ENCODE measurements at regions not wholly inside any gene's neighbourhood (a gene's known extent, or its start where the extent isn't known, plus 50 kb on each side); places are given as distances from the start of the nearest gene placed in this dataset.

DNA sequence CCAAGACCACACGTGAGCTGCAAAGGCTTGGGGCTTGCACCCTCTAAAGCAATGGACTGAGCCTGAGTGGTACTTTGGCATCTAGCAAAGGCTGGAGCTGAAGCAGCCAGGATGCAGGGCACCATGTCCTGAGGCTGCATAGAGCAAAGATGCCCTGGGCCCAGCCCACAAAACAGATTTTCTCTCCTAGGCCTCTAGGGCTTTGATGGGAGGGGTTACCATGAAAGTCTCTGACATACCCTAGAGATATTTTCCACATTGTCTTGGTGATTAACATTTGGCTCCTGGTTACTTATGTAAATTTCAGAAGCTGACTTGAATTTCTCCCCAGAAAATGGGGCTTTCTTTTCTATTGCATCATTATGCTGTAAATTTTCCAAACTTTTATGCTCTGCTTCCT is 438.3 kb downstream of the SLC16A7 start:
- no peak for DNase-seq (ENCODE audit: low read depth)
- Histone ChIP-seq H3K36me3 (ENCODE audit: control insufficient read depth, insufficient read depth, low read length) (no peaks in the 10 kb centered on the region), H3K27me3 (ENCODE audit: control insufficient read depth, insufficient read depth, low read length) (no peaks in the 10 kb centered on the region), H3K4me3 (ENCODE audit: low read depth, low read length) (no peak overlapping the region)
- ChIA-PET POLR2A (no interaction called here), CTCF (no interaction called here)
- TF ChIP-seq, protein P1, sequence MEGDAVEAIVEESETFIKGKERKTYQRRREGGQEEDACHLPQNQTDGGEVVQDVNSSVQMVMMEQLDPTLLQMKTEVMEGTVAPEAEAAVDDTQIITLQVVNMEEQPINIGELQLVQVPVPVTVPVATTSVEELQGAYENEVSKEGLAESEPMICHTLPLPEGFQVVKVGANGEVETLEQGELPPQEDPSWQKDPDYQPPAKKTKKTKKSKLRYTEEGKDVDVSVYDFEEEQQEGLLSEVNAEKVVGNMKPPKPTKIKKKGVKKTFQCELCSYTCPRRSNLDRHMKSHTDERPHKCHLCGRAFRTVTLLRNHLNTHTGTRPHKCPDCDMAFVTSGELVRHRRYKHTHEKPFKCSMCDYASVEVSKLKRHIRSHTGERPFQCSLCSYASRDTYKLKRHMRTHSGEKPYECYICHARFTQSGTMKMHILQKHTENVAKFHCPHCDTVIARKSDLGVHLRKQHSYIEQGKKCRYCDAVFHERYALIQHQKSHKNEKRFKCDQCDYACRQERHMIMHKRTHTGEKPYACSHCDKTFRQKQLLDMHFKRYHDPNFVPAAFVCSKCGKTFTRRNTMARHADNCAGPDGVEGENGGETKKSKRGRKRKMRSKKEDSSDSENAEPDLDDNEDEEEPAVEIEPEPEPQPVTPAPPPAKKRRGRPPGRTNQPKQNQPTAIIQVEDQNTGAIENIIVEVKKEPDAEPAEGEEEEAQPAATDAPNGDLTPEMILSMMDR (IDR thresholded peaks at IDR 0.05; ENCODE audit: insufficient read depth, low read depth, low read length): no peak

GRCh38 chr12:60035835-60036234 is 440.0 kb downstream of the SLC16A7 start:
- POLR2A ChIA-PET: no interaction called here
- DNase-seq (ENCODE audit: low read depth): peak; percentile 0
- CTCF ChIA-PET: interaction anchor here (0.7 kb wide), 1 partner anchor 38 kb away, joined by 3 read pairs; no protein-coding TSS in a partner anchor

DNA sequence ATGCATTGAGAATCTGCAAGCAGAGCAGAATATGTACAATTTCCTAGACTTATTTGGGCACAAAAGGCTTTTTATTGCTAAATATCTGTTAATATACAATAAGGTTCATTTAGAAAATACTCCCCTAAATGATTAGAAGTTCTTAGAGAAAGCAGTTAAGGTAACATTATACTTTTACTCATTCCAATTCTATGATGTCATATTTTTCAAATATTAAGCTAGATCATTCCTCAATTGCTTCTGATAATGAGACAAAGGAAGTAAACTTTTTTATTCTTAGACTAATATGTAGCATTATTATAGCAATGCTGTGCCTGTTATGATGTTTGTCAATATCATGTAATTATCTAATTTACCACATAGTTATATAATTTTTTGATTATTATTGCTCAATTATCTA is 447.0 kb downstream of the SLC16A7 start:
- ChIA-PET CTCF (no interaction called here), POLR2A (no interaction called here)
- H3K36me3 ChIP-seq (ENCODE audit: control insufficient read depth, insufficient read depth, low read length): no peaks in the 10 kb centered on the region
- DNase-seq (ENCODE audit: low read depth): no peak
- TF ChIP-seq, protein P1 (IDR thresholded peaks at IDR 0.05; ENCODE audit: insufficient read depth, low read depth, low read length): no peak
- no peaks in the 10 kb centered on the region for H3K27me3 ChIP-seq (ENCODE audit: control insufficient read depth, insufficient read depth, low read length)
- H3K4me3 ChIP-seq (ENCODE audit: low read depth, low read length): no peak overlapping the region

More at GRCh38 chr12:60035835-60036234, 440.0 kb downstream of the SLC16A7 start:
- Histone ChIP-seq H3K27me3 (ENCODE audit: control insufficient read depth, insufficient read depth, low read length) (no peaks in the 10 kb centered on the region), H3K36me3 (ENCODE audit: control insufficient read depth, insufficient read depth, low read length) (no peaks in the 10 kb centered on the region), H3K4me3 (ENCODE audit: low read depth, low read length) (no peak overlapping the region)
- TF ChIP-seq, protein P1 (IDR thresholded peaks at IDR 0.05; ENCODE audit: insufficient read depth, low read depth, low read length): no peak

DNA sequence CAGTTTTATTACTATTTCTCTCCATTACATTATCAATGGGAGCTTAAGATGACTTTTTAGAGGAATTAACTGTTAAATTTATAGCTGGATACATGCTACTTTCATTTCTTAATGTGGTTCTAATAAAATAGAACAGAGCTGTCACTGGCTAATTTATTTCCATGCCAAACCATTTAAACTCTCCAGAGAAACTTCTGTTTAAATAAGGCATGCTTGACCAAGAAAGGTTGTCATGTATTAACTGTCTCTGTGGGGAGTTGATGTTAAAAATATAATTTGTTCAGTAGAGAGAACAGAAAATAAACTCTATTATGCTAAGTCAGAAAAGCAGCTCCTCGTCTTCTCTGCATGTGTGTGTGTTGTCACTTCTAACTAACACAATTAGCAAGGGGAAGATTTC is 447.4 kb downstream of the SLC16A7 start:
- TF ChIP-seq, protein P1 (IDR thresholded peaks at IDR 0.05; ENCODE audit: insufficient read depth, low read depth, low read length): no peak
- H3K36me3 ChIP-seq (ENCODE audit: control insufficient read depth, insufficient read depth, low read length): no peaks in the 10 kb centered on the region
- H3K27me3 ChIP-seq (ENCODE audit: control insufficient read depth, insufficient read depth, low read length): no peaks in the 10 kb centered on the region
- ChIA-PET POLR2A (no interaction called here), CTCF (no interaction called here)
- no peak for DNase-seq (ENCODE audit: low read depth)
- H3K4me3 ChIP-seq (ENCODE audit: low read depth, low read length): no peak overlapping the region

DNA sequence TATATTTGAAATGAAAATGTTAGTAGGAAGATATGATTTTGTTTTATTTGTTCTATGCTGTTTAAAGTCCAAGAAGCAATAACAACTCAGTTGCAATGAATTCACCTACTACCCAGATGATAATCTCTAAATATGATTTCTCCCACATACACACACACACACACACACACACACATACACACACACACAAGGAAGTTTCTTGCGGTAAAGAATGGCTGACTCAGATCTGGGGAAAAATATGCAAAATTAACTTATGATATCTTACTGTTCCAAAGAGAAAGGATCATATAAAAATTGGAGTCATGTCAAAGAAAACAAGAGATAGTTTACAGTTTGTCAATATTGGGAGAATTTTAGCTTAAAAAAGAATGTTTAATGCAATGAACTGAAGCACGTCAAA is 456.7 kb downstream of the SLC16A7 start:
- CTCF ChIA-PET: no interaction called here
- H3K4me3 ChIP-seq (ENCODE audit: low read depth, low read length): no peak overlapping the region
- H3K27me3 ChIP-seq (ENCODE audit: control insufficient read depth, insufficient read depth, low read length): no peaks in the 10 kb centered on the region
- DNase-seq (ENCODE audit: low read depth): no peak
- TF ChIP-seq, protein P1 (IDR thresholded peaks at IDR 0.05; ENCODE audit: insufficient read depth, low read depth, low read length): no peak
- POLR2A ChIA-PET: no interaction called here
- no peaks in the 10 kb centered on the region for H3K36me3 ChIP-seq (ENCODE audit: control insufficient read depth, insufficient read depth, low read length)

All from BJ (cell line).